Thoracic aorta (tissue), 2 donors: ENCODE measurements at regions not wholly inside any gene's neighbourhood (a gene's known extent, or its start where the extent isn't known, plus 50 kb on each side); places are given as distances from the start of the nearest gene placed in this dataset.

ENCODE experiments used
- ATAC-seq: fragments of 150-250 bp; one replicate; pipeline ENCODE4 v1.8.0; 2017; ENCODE audit warnings: low read depth; ENCODE audit not compliant: insufficient number of reproducible peaks, low FRiP score
- DNase-seq: peaks from one replicate; pipeline ENCODE4 v3.0.0-alpha.2; 2020; ENCODE audit warnings: low spot score
- H3K27ac ChIP-seq, 2 donors: fragments of 200-600 bp; sonication (generic); 1 replicate in 1 of 2; 2 replicates in 1 of 2; pipeline ENCODE4 v1.5.1; 2016; ENCODE audit warnings: mild to moderate bottlenecking in 2 of 2, moderate library complexity in 2 of 2
- H3K27me3 ChIP-seq: fragments of 200-600 bp; sonication (generic); replicated peaks from 2 replicates; pipeline ENCODE4 v1.6.0; 2016; ENCODE audit warnings: mild to moderate bottlenecking; ENCODE audit not compliant: insufficient read depth
- H3K36me3 ChIP-seq: fragments of 200-600 bp; sonication (generic); one replicate; pipeline ENCODE4 v1.5.1; 2016
- H3K4me1 ChIP-seq, 2 donors: fragments of 200-600 bp; sonication (generic); 1 replicate in 1 of 2; 2 replicates in 1 of 2; pipeline versions ENCODE4 v1.5.1 to v1.6.0; 2016; ENCODE audit warnings: low read depth in 2 of 2, mild to moderate bottlenecking in 1 of 2; ENCODE audit not compliant: control insufficient read depth in 1 of 2
- H3K4me3 ChIP-seq: fragments of 200-600 bp; sonication (generic); 2 replicates; pipeline ENCODE4 v1.5.1; 2016; ENCODE audit warnings: mild to moderate bottlenecking
- H3K9me3 ChIP-seq: fragments of 200-600 bp; sonication (generic); 2 replicates; pipeline ENCODE4 v1.5.1; 2016
- CTCF ChIP-seq: fragments of 200-600 bp; sonication (generic); IDR thresholded peaks from one replicate; pipeline ENCODE4 v1.5.1; 2019; ENCODE audit warnings: antibody characterized with exemption

- no peak overlapping the region for H3K4me3 ChIP-seq
- H3K27me3 ChIP-seq = no peaks in the 10 kb centered on the region
- H3K9me3 ChIP-seq = no peaks in the 10 kb centered on the region
- no peaks in the 10 kb centered on the region for H3K36me3 ChIP-seq
- no peak for DNase-seq
- ATAC-seq = no peak
- no peak overlapping the region for H3K27ac ChIP-seq
- no peak for TF ChIP-seq CTCF
- H3K4me1 ChIP-seq = no peaks in the 10 kb centered on the region
Observed at GRCh38 chr5:113897748-113898147, 384.3 kb downstream of the YTHDC2 start.

- Histone ChIP-seq H3K9me3 (no peaks in the 10 kb centered on the region), H3K4me1 (no peaks in the 10 kb centered on the region), H3K36me3 (no peaks in the 10 kb centered on the region), H3K4me3 (no peak overlapping the region), H3K27ac (no peak overlapping the region), H3K27me3 (no peaks in the 10 kb centered on the region)
- no peak for DNase-seq
- ATAC-seq = no peak
- no peak for TF ChIP-seq CTCF
Observed at GRCh38 chr5:113900141-113900540, 386.6 kb downstream of the YTHDC2 start.

GRCh38 chr5:113900816-113901215 is 387.3 kb downstream of the YTHDC2 start:
- Histone ChIP-seq H3K9me3 (no peaks in the 10 kb centered on the region), H3K4me1 (no peaks in the 10 kb centered on the region), H3K27ac (no peak overlapping the region), H3K36me3 (no peaks in the 10 kb centered on the region), H3K4me3 (no peak overlapping the region), H3K27me3 (no peaks in the 10 kb centered on the region)
- TF ChIP-seq CTCF = no peak
- DNase-seq (no peak), ATAC-seq (no peak)

- no peaks in the 10 kb centered on the region for H3K4me1 ChIP-seq
- no peak for TF ChIP-seq CTCF
- no peaks in the 10 kb centered on the region for H3K36me3 ChIP-seq
- H3K27ac ChIP-seq = no peak overlapping the region
- no peaks in the 10 kb centered on the region for H3K27me3 ChIP-seq
- no peak overlapping the region for H3K4me3 ChIP-seq
- no peak for ATAC-seq
- H3K9me3 ChIP-seq = no peaks in the 10 kb centered on the region
- no peak for DNase-seq
Observed at GRCh38 chr5:113901718-113902117, 388.2 kb downstream of the YTHDC2 start.

- Histone ChIP-seq H3K4me1 (no peaks in the 10 kb centered on the region), H3K27ac (no peak overlapping the region), H3K36me3 (no peaks in the 10 kb centered on the region), H3K9me3 (no peaks in the 10 kb centered on the region), H3K27me3 (no peaks in the 10 kb centered on the region), H3K4me3 (no peak overlapping the region)
- TF ChIP-seq CTCF = no peak
- ATAC-seq (no peak), DNase-seq (no peak)
Observed at GRCh38 chr5:113902917-113903660, 389.6 kb downstream of the YTHDC2 start.
